A673 (cell line): ENCODE measurements at regions not wholly inside any gene's neighbourhood (a gene's known extent, or its start where the extent isn't known, plus 50 kb on each side); places are given as distances from the start of the nearest gene placed in this dataset.

Source experiments
- BruUV-seq: library from RNA; stranded (reverse); fragments of 400-500 nt; replicated peaks from 2 replicates; lab custom pipeline; 2021; lab: Mats Ljungman, UMichigan
- CTCF ChIA-PET: fragments of 300-600 bp; sonication (Branson Sonifier 250); formaldehyde crosslinking; loops from one replicate; lab custom pipeline; 2022; ENCODE audit warnings: antibody characterized with exemption; lab: Charles Lee
- POLR2A ChIA-PET: fragments of 300-600 bp; sonication (Branson Sonifier 250); formaldehyde crosslinking; loops from one replicate; lab custom pipeline; 2022; ENCODE audit warnings: antibody characterized with exemption; ENCODE audit not compliant: low non-redundant PET; lab: Charles Lee
- DNase-seq: peaks from one replicate; pipeline ENCODE4 v3.0.0-alpha.2; 2015; ENCODE audit warnings: low spot score
- H3K27ac ChIP-seq: fragments of 200-600 bp; sonication (generic); 2 replicates; pipeline ENCODE4 v1.5.1; 2016; ENCODE audit warnings: mixed run types, low read depth, mild to moderate bottlenecking, mixed read lengths, antibody characterized with exemption, low read length; ENCODE audit not compliant: poor library complexity, severe bottlenecking
- H3K27me3 ChIP-seq: fragments of 200-600 bp; sonication (generic); replicated peaks from 2 replicates; pipeline ENCODE4 v1.6.1; 2017; ENCODE audit warnings: mixed run types, low read depth, mild to moderate bottlenecking, mixed read lengths, antibody characterized with exemption, low read length; ENCODE audit not compliant: insufficient read depth, poor library complexity
- H3K36me3 ChIP-seq: fragments of 200-600 bp; sonication (generic); 2 replicates; pipeline ENCODE4 v1.6.1; 2016; ENCODE audit warnings: mixed run types, mild to moderate bottlenecking, mixed read lengths, antibody characterized with exemption, low read length; ENCODE audit not compliant: insufficient read depth, poor library complexity, severe bottlenecking
- H3K4me1 ChIP-seq: fragments of 200-600 bp; sonication (generic); 2 replicates; pipeline ENCODE4 v1.6.1; 2017; ENCODE audit warnings: mixed run types, mild to moderate bottlenecking, mixed read lengths, antibody characterized with exemption, low read length; ENCODE audit not compliant: insufficient read depth, poor library complexity, severe bottlenecking
- H3K4me3 ChIP-seq: fragments of 200-600 bp; sonication (generic); 2 replicates; pipeline ENCODE4 v1.5.1; 2016; ENCODE audit warnings: low read depth, mixed run types, mild to moderate bottlenecking, mixed read lengths, low read length; ENCODE audit not compliant: poor library complexity, severe bottlenecking
- H3K9me3 ChIP-seq: fragments of 200-600 bp; sonication (generic); 2 replicates; pipeline ENCODE4 v1.6.1; 2016; ENCODE audit warnings: mixed run types, low read depth, mild to moderate bottlenecking, mixed read lengths, antibody characterized with exemption, low read length; ENCODE audit not compliant: poor library complexity, severe bottlenecking
- EZH2 ChIP-seq: fragments of 200-600 bp; sonication (generic); IDR thresholded peaks from 2 replicates; pipeline ENCODE4 v1.6.1; 2017; ENCODE audit warnings: borderline replicate concordance, low read depth, mild to moderate bottlenecking, mixed read lengths, antibody characterized with exemption, low read length; ENCODE audit not compliant: poor library complexity, severe bottlenecking
- intact Hi-C: fragments of 100-400 bp; cut with micrococcal nuclease; formaldehyde crosslinking; loops from one replicate; pipeline ENCODE4 v1.10.0; 2022; ENCODE audit not compliant: unreplicated experiment
- TF ChIP-seq, protein P1 (sequence below): fragments of 300-800, 200-600 bp; sonication (generic); conservative IDR thresholded peaks from 2 replicates; pipeline ENCODE4 v1.5.1; 2017; ENCODE audit warnings: low read depth, mild to moderate bottlenecking, antibody characterized with exemption, low read length, moderate library complexity, mixed read lengths

DNA sequence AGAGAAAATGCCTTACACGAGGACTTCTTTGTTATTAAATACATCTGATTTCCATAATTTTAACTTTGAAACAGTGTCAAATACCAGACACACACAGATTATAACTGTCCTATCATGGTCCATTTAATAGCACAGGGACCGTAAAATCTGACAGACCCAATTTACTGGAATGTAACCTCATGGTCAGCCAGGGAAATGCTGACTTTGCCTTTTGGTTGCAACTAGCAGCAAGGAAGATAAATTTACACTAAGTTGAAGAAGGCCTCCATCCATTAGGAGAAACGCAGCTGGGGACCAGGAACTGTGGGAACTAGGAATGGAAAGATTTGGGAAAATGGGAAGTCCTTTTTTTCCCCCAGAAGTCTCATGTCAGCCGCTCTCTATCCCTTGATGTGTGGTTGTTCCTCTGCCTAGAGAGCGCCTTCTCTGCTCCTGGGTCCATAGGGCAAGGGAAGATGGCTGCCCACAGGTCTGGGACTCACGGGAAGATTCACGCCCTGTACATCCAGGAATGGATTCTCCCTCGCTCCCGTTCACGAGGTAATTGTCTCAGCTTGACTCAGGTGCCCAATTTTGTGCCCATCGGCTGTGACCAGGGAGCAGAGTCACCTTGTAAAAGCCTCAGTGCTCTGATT lies 74.6 kb upstream of the L3MBTL3 start:
- Histone ChIP-seq H3K4me3 (no peak overlapping the region), H3K36me3 (no peaks in the 10 kb centered on the region), H3K27ac (no peak overlapping the region), H3K9me3 (no peaks in the 10 kb centered on the region), H3K4me1 (no peaks in the 10 kb centered on the region), H3K27me3 (no peaks in the 10 kb centered on the region)
- ChIA-PET POLR2A (no interaction called here), CTCF (no interaction called here)
- DNase-seq: no peak
- TF ChIP-seq, protein P1, sequence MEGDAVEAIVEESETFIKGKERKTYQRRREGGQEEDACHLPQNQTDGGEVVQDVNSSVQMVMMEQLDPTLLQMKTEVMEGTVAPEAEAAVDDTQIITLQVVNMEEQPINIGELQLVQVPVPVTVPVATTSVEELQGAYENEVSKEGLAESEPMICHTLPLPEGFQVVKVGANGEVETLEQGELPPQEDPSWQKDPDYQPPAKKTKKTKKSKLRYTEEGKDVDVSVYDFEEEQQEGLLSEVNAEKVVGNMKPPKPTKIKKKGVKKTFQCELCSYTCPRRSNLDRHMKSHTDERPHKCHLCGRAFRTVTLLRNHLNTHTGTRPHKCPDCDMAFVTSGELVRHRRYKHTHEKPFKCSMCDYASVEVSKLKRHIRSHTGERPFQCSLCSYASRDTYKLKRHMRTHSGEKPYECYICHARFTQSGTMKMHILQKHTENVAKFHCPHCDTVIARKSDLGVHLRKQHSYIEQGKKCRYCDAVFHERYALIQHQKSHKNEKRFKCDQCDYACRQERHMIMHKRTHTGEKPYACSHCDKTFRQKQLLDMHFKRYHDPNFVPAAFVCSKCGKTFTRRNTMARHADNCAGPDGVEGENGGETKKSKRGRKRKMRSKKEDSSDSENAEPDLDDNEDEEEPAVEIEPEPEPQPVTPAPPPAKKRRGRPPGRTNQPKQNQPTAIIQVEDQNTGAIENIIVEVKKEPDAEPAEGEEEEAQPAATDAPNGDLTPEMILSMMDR: no peak
- no peak for TF ChIP-seq EZH2
- no TSS peak for BruUV-seq
- intact Hi-C loops: no loop called here

DNA sequence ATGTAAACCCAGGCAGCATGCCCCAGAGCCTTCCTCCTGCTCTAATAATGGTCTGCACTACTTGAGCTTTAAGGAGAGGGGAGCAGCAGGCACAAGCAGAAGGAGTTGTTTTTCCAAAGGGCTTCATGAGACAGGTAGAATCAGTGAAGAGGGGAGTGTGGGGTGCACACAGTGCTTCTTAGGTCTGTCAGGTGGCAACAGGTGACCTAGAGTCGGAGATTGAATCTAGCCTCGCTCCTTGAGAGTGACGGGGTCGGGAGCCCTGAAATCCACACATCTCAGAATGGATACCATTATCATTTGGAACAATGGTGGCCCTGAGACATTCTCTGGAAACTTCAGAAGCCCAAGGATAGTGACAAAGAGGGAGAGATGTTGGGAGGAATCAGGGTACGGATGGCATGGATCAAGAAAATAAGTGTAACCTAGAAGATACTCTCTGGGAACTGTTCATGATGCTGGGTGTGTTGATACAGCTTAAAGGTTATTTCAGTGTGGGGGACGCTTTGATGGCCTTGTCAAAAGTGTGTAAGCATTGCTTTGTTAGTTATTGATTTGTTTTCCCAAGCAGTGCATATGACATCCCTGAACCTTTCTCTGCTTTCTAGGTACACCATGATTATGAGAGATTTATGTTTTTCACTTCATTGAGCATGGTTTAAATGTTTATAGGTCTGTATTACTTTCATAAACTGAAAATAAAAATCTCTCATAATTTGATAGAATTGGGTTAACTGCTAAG lies 77.8 kb upstream of the L3MBTL3 start:
- no peaks in the 10 kb centered on the region for H3K36me3 ChIP-seq
- DNase-seq: no peak
- no peaks in the 10 kb centered on the region for H3K27me3 ChIP-seq
- no peak for TF ChIP-seq EZH2
- TF ChIP-seq, protein P1: no peak
- ChIA-PET POLR2A (no interaction called here), CTCF (no interaction called here)
- H3K4me3 ChIP-seq: no peak overlapping the region
- intact Hi-C loops: no loop called here
- H3K9me3 ChIP-seq: no peaks in the 10 kb centered on the region
- H3K27ac ChIP-seq: no peak overlapping the region
- no peaks in the 10 kb centered on the region for H3K4me1 ChIP-seq
- no TSS peak for BruUV-seq

DNA sequence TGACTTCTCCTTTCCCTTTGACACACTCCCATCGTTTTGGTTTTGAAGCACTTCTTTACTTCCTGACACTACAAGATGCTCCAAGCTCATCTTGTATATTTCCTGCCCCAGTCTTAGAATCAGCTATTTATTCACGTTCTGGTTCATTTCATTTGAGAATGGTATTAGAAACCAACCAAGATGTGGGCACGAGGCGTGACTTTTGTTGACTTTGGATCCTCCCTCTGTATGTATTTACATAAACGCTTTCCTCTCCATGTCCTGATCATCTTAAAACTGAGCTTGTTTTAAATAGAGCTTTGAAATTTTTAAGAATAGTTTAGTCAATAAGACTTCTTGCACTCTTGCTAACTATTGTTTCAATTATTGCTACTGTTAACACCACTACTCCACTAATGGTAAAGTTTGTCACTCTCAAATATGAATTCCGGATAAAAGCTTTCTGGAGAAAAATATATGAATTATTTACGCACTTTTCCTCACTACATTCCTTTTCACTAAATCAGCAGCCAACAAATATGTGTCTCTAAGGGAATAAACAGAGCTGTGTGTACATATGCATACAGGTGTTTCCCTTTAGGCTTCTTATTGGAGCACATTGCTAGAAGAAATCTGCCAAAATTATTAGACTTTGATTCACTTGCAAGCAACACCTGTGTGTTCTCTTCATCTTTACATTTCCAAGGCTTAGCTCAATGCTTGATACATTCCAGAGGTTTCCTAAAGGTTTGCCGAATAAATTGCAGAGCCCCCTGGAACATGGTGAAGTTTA lies 77.3 kb upstream of the TMEM244 start:
- intact Hi-C loops: loop anchor here (5.0 to 10.0 kb wide), 2 partner anchors 341 to 444 kb away; no protein-coding TSS in a partner anchor
- no peak overlapping the region for H3K4me3 ChIP-seq
- no peak for DNase-seq
- ChIA-PET POLR2A (no interaction called here), CTCF (interaction anchor here (0.5 to 1.0 kb wide), 2 partner anchors 51 to 340 kb away, joined by 3 read pairs; no protein-coding TSS in a partner anchor)
- peaks cover 3% of the 10 kb centered on the region for H3K4me1 ChIP-seq
- H3K9me3 ChIP-seq: no peaks in the 10 kb centered on the region
- no peak for TF ChIP-seq EZH2
- TF ChIP-seq, protein P1: no peak
- no TSS peak for BruUV-seq
- H3K27me3 ChIP-seq: no peaks in the 10 kb centered on the region
- H3K36me3 ChIP-seq: no peaks in the 10 kb centered on the region
- H3K27ac ChIP-seq: no peak overlapping the region
